Stimulated activated CD8-positive, alpha-beta memory T cell treated with anti-CD3 and anti-CD28 coated beads, Interleukin-4, amount 100 ng/mL, for 24 hours (primary cell): ENCODE measurements at regions not wholly inside any gene's neighbourhood (a gene's known extent, or its start where the extent isn't known, plus 50 kb on each side); places are given as distances from the start of the nearest gene placed in this dataset.
A peak's percentile ranks its signal among the peaks of the same experiment; 100 is the strongest.

ENCODE experiments used
- DNase-seq: peaks from one replicate; pipeline ENCODE4 v3.0.0-alpha.2; 2020; ENCODE audit warnings: low read depth

GRCh38 chr9:119639287-119639955 is 270.2 kb upstream of the BRINP1 start:
- no peak for DNase-seq

GRCh38 chr9:119634006-119634405 is 264.8 kb upstream of the BRINP1 start:
- no peak for DNase-seq

GRCh38 chr9:119611565-119611964 is 242.3 kb upstream of the BRINP1 start:
- no peak for DNase-seq

- DNase-seq, result no peak
Observed at GRCh38 chr9:119609277-119609971, 240.2 kb upstream of the BRINP1 start.

GRCh38 chr9:119601632-119602031 is 232.4 kb upstream of the BRINP1 start:
- no peak for DNase-seq

- DNase-seq, result no peak
Observed at GRCh38 chr9:119597499-119597898, 228.3 kb upstream of the BRINP1 start.

- DNase-seq, result no peak
Observed at GRCh38 chr9:119596703-119597102, 227.5 kb upstream of the BRINP1 start.

- DNase-seq, result no peak
Observed at GRCh38 chr9:119588874-119589744, 219.9 kb upstream of the BRINP1 start.

- DNase-seq, result no peak
Observed at GRCh38 chr9:119577881-119578280, 208.6 kb upstream of the BRINP1 start.

GRCh38 chr9:119559986-119560385 is 190.8 kb upstream of the BRINP1 start:
- no peak for DNase-seq

GRCh38 chr9:119559056-119559455 is 189.8 kb upstream of the BRINP1 start:
- DNase-seq, result no peak

- peak; percentile 21 for DNase-seq
Observed at GRCh38 chr9:119556129-119556875, 187.1 kb upstream of the BRINP1 start.

GRCh38 chr9:119544492-119544891 is 175.3 kb upstream of the BRINP1 start:
- no peak for DNase-seq

GRCh38 chr9:119537138-119537537 is 167.9 kb upstream of the BRINP1 start:
- DNase-seq, result no peak

- no peak for DNase-seq
Observed at GRCh38 chr9:119533504-119533903, 164.3 kb upstream of the BRINP1 start.

- DNase-seq, result no peak
Observed at GRCh38 chr9:119526698-119527097, 157.5 kb upstream of the BRINP1 start.

GRCh38 chr9:119523508-119523907 is 154.3 kb upstream of the BRINP1 start:
- DNase-seq, result no peak

- no peak for DNase-seq
Observed at GRCh38 chr9:119522381-119522780, 153.1 kb upstream of the BRINP1 start.

GRCh38 chr9:119509291-119509905 is 140.2 kb upstream of the BRINP1 start:
- DNase-seq, result no peak

GRCh38 chr9:119501374-119501773 is 132.1 kb upstream of the BRINP1 start:
- no peak for DNase-seq

GRCh38 chr9:119500072-119500771 is 131.0 kb upstream of the BRINP1 start:
- no peak for DNase-seq
